ENCODE measurements at regions not wholly inside any gene's neighbourhood (a gene's known extent, or its start where the extent isn't known, plus 50 kb on each side); places are given as distances from the start of the nearest gene placed in this dataset.

GRCh38 chr17:69880591-69881112, 194.4 kb upstream of the KCNJ16 start:
- DNase-seq = no peak
- Histone ChIP-seq H2BK5ac (ENCODE audit: low read depth, low read length, poor library complexity) (no peak overlapping the region), H3K79me1 (ENCODE audit: low read length) (no peaks in the 10 kb centered on the region), H2AK5ac (ENCODE audit: low read length) (no peak overlapping the region), H4K12ac (ENCODE audit: low read depth, low read length) (no peak overlapping the region), H3K9ac (ENCODE audit: low read length) (no peak overlapping the region), H3K14ac (ENCODE audit: low read length) (no peak overlapping the region), H3K23ac (ENCODE audit: low read length) (no peak overlapping the region), H4K8ac (ENCODE audit: low read depth, low read length) (no peak overlapping the region), H2AFZ (ENCODE audit: insufficient read depth, low read length, poor library complexity) (no peak overlapping the region), H3K27me3 (ENCODE audit: insufficient read depth, low read length) (no peaks in the 10 kb centered on the region), H3K36me3 (ENCODE audit: control insufficient read depth in 1 of 2, insufficient read depth in 2 of 2, low read length in 2 of 2) (no peaks in the 10 kb centered on the region), H2BK120ac (ENCODE audit: insufficient read depth, low read length, poor library complexity) (no peak overlapping the region), H3K4ac (ENCODE audit: low read depth, low read length) (no peak overlapping the region), H3K18ac (ENCODE audit: low read length) (no peak overlapping the region), H4K91ac (ENCODE audit: low read depth, low read length) (no peak overlapping the region), H2BK12ac (ENCODE audit: low read length) (no peak overlapping the region), H3K9me3 (ENCODE audit: insufficient read depth, low read depth, low read length) (no peaks in the 10 kb centered on the region), H3K4me2 (ENCODE audit: low read length) (no peak overlapping the region), H3K4me3 (ENCODE audit: low read depth, low read length) (no peak overlapping the region), H3K27ac (ENCODE audit: low read depth, low read length) (no peak overlapping the region), H3K4me1 (ENCODE audit: control insufficient read depth in 1 of 2, insufficient read depth in 2 of 2, low read length in 2 of 2) (no peaks in the 10 kb centered on the region), H3K79me2 (ENCODE audit: control insufficient read depth, insufficient read depth, low read length, poor library complexity) (no peaks in the 10 kb centered on the region)
- WGBS (ENCODE audit: extremely low coverage, insufficient coverage, insufficient read length) = no CpG with 5 or more reads among the region's 4 CpGs

GRCh38 chr17:69882281-69882680, 192.7 kb upstream of the KCNJ16 start:
- DNase-seq = no peak
- no peaks in the 10 kb centered on the region for H3K27me3 ChIP-seq (ENCODE audit: insufficient read depth, low read length)
- no peak overlapping the region for H2AFZ ChIP-seq (ENCODE audit: insufficient read depth, low read length, poor library complexity)
- H2AK5ac ChIP-seq (ENCODE audit: low read length) = no peak overlapping the region
- no peak overlapping the region for H3K9ac ChIP-seq (ENCODE audit: low read length)
- H2BK12ac ChIP-seq (ENCODE audit: low read length) = no peak overlapping the region
- no peaks in the 10 kb centered on the region for H3K4me1 ChIP-seq (ENCODE audit: control insufficient read depth in 1 of 2, insufficient read depth in 2 of 2, low read length in 2 of 2)
- H3K23ac ChIP-seq (ENCODE audit: low read length) = no peak overlapping the region
- H3K4me3 ChIP-seq (ENCODE audit: low read depth, low read length) = no peak overlapping the region
- no peak overlapping the region for H4K91ac ChIP-seq (ENCODE audit: low read depth, low read length)
- no peak overlapping the region for H3K4me2 ChIP-seq (ENCODE audit: low read length)
- no peak overlapping the region for H4K12ac ChIP-seq (ENCODE audit: low read depth, low read length)
- no peak overlapping the region for H2BK120ac ChIP-seq (ENCODE audit: insufficient read depth, low read length, poor library complexity)
- no peaks in the 10 kb centered on the region for H3K36me3 ChIP-seq (ENCODE audit: control insufficient read depth in 1 of 2, insufficient read depth in 2 of 2, low read length in 2 of 2)
- H3K9me3 ChIP-seq (ENCODE audit: insufficient read depth, low read depth, low read length) = no peaks in the 10 kb centered on the region
- no peaks in the 10 kb centered on the region for H3K79me1 ChIP-seq (ENCODE audit: low read length)
- no peak overlapping the region for H4K8ac ChIP-seq (ENCODE audit: low read depth, low read length)
- H3K18ac ChIP-seq (ENCODE audit: low read length) = no peak overlapping the region
- no peaks in the 10 kb centered on the region for H3K79me2 ChIP-seq (ENCODE audit: control insufficient read depth, insufficient read depth, low read length, poor library complexity)
- no peak overlapping the region for H2BK5ac ChIP-seq (ENCODE audit: low read depth, low read length, poor library complexity)
- no peak overlapping the region for H3K14ac ChIP-seq (ENCODE audit: low read length)
- H3K4ac ChIP-seq (ENCODE audit: low read depth, low read length) = no peak overlapping the region
- WGBS (ENCODE audit: extremely low coverage, insufficient coverage, insufficient read length) = no CpG with 5 or more reads among the region's 2 CpGs
- H3K27ac ChIP-seq (ENCODE audit: low read depth, low read length) = no peak overlapping the region

GRCh38 chr17:69883120-69883519, 191.9 kb upstream of the KCNJ16 start:
- Histone ChIP-seq H3K36me3 (ENCODE audit: control insufficient read depth in 1 of 2, insufficient read depth in 2 of 2, low read length in 2 of 2) (no peaks in the 10 kb centered on the region), H3K4ac (ENCODE audit: low read depth, low read length) (no peak overlapping the region), H4K91ac (ENCODE audit: low read depth, low read length) (no peak overlapping the region), H3K9ac (ENCODE audit: low read length) (no peak overlapping the region), H2AFZ (ENCODE audit: insufficient read depth, low read length, poor library complexity) (no peak overlapping the region), H3K27me3 (ENCODE audit: insufficient read depth, low read length) (no peaks in the 10 kb centered on the region), H3K79me2 (ENCODE audit: control insufficient read depth, insufficient read depth, low read length, poor library complexity) (no peaks in the 10 kb centered on the region), H4K8ac (ENCODE audit: low read depth, low read length) (no peak overlapping the region), H2BK12ac (ENCODE audit: low read length) (no peak overlapping the region), H2AK5ac (ENCODE audit: low read length) (no peak overlapping the region), H3K23ac (ENCODE audit: low read length) (no peak overlapping the region), H3K9me3 (ENCODE audit: insufficient read depth, low read depth, low read length) (no peaks in the 10 kb centered on the region), H3K27ac (ENCODE audit: low read depth, low read length) (no peak overlapping the region), H3K4me1 (ENCODE audit: control insufficient read depth in 1 of 2, insufficient read depth in 2 of 2, low read length in 2 of 2) (no peaks in the 10 kb centered on the region), H2BK120ac (ENCODE audit: insufficient read depth, low read length, poor library complexity) (no peak overlapping the region), H3K14ac (ENCODE audit: low read length) (no peak overlapping the region), H2BK5ac (ENCODE audit: low read depth, low read length, poor library complexity) (no peak overlapping the region), H3K4me2 (ENCODE audit: low read length) (no peak overlapping the region), H3K18ac (ENCODE audit: low read length) (no peak overlapping the region), H3K79me1 (ENCODE audit: low read length) (no peaks in the 10 kb centered on the region), H4K12ac (ENCODE audit: low read depth, low read length) (no peak overlapping the region), H3K4me3 (ENCODE audit: low read depth, low read length) (no peak overlapping the region)
- no peak for DNase-seq
- no CpG with 5 or more reads among the region's 3 CpGs for WGBS (ENCODE audit: extremely low coverage, insufficient coverage, insufficient read length)

GRCh38 chr17:69884356-69884755, 190.7 kb upstream of the KCNJ16 start:
- H4K91ac ChIP-seq (ENCODE audit: low read depth, low read length) = no peak overlapping the region
- no peak overlapping the region for H2AFZ ChIP-seq (ENCODE audit: insufficient read depth, low read length, poor library complexity)
- no peak overlapping the region for H3K4me3 ChIP-seq (ENCODE audit: low read depth, low read length)

More at GRCh38 chr17:69884356-69884755, 190.7 kb upstream of the KCNJ16 start:
- Histone ChIP-seq H3K4me1 (ENCODE audit: control insufficient read depth in 1 of 2, insufficient read depth in 2 of 2, low read length in 2 of 2) (no peaks in the 10 kb centered on the region), H3K4me2 (ENCODE audit: low read length) (no peak overlapping the region), H3K79me2 (ENCODE audit: control insufficient read depth, insufficient read depth, low read length, poor library complexity) (no peaks in the 10 kb centered on the region), H3K9ac (ENCODE audit: low read length) (no peak overlapping the region), H2BK5ac (ENCODE audit: low read depth, low read length, poor library complexity) (no peak overlapping the region), H3K23ac (ENCODE audit: low read length) (no peak overlapping the region), H4K12ac (ENCODE audit: low read depth, low read length) (no peak overlapping the region), H3K79me1 (ENCODE audit: low read length) (no peaks in the 10 kb centered on the region), H3K27me3 (ENCODE audit: insufficient read depth, low read length) (no peaks in the 10 kb centered on the region), H3K27ac (ENCODE audit: low read depth, low read length) (no peak overlapping the region), H3K14ac (ENCODE audit: low read length) (no peak overlapping the region), H3K18ac (ENCODE audit: low read length) (no peak overlapping the region), H3K36me3 (ENCODE audit: control insufficient read depth in 1 of 2, insufficient read depth in 2 of 2, low read length in 2 of 2) (no peaks in the 10 kb centered on the region), H2BK12ac (ENCODE audit: low read length) (no peak overlapping the region), H3K4ac (ENCODE audit: low read depth, low read length) (no peak overlapping the region), H4K8ac (ENCODE audit: low read depth, low read length) (no peak overlapping the region), H2BK120ac (ENCODE audit: insufficient read depth, low read length, poor library complexity) (no peak overlapping the region), H3K9me3 (ENCODE audit: insufficient read depth, low read depth, low read length) (no peaks in the 10 kb centered on the region), H2AK5ac (ENCODE audit: low read length) (no peak overlapping the region)
- DNase-seq = no peak
